ENCODE measurements at regions not wholly inside any gene's neighbourhood (a gene's known extent, or its start where the extent isn't known, plus 50 kb on each side); places are given as distances from the start of the nearest gene placed in this dataset.

GRCh38 chr7:132672200-132672990 is 96.1 kb upstream of the PLXNA4 start:
- no peak overlapping the region for H3K9ac ChIP-seq (ENCODE audit: low read depth in 1 of 2, low read length in 2 of 2)

GRCh38 chr7:132666774-132667172 is 90.5 kb upstream of the PLXNA4 start:
- Histone ChIP-seq H3K4me3 (ENCODE audit: low read depth in 1 of 3, low read length in 3 of 3) (no peak overlapping the region), H3K9ac (ENCODE audit: low read depth in 1 of 2, low read length in 2 of 2) (no peak overlapping the region), H3K4me1 (ENCODE audit: control insufficient read depth in 4 of 4, insufficient read depth in 4 of 4, low read length in 3 of 4) (peaks cover 0 to 3% (median 0%) of the 10 kb centered on the region in 4 donors), H3K9me3 (ENCODE audit: control insufficient read depth in 4 of 4, low read length in 3 of 4) (no peaks in the 10 kb centered on the region), H3K27ac (ENCODE audit: low read depth in 1 of 2, low read length in 2 of 2) (no peak overlapping the region), H3K27me3 (ENCODE audit: control insufficient read depth in 4 of 4, insufficient read depth in 4 of 4, low read length in 3 of 4) (no peaks in the 10 kb centered on the region), H3K36me3 (ENCODE audit: control insufficient read depth in 4 of 4, insufficient read depth in 3 of 4, low read depth in 1 of 4, low read length in 3 of 4) (no peaks in the 10 kb centered on the region)
- 86% methylated on average over 2 of the region's 2 CpGs for WGBS
- no peak for TF ChIP-seq NR2F2 (IDR thresholded peaks at IDR 0.05)
- no peak for TF ChIP-seq MAX (IDR thresholded peaks at IDR 0.05)
- TF ChIP-seq ATF3 (IDR thresholded peaks at IDR 0.05): no peak
- no peak for TF ChIP-seq JUND (IDR thresholded peaks at IDR 0.05)
- no peak for DNase-seq (ENCODE audit: low spot score)

More at GRCh38 chr7:132672200-132672990, 96.1 kb upstream of the PLXNA4 start:
- no peak overlapping the region for H3K4me3 ChIP-seq (ENCODE audit: low read depth in 1 of 3, low read length in 3 of 3)
- H3K9me3 ChIP-seq (ENCODE audit: control insufficient read depth in 4 of 4, low read length in 3 of 4): no peaks in the 10 kb centered on the region
- no peak overlapping the region for H3K27ac ChIP-seq (ENCODE audit: low read depth in 1 of 2, low read length in 2 of 2)
- WGBS: 83% methylated on average over 9 of the region's 9 CpGs
- H3K4me1 ChIP-seq (ENCODE audit: control insufficient read depth in 4 of 4, insufficient read depth in 4 of 4, low read length in 3 of 4): no peaks in the 10 kb centered on the region
- no peak for DNase-seq (ENCODE audit: low spot score)
- TF ChIP-seq MAX (IDR thresholded peaks at IDR 0.05) (no peak), RAD21 (IDR thresholded peaks at IDR 0.05) (no peak), RXRA (IDR thresholded peaks at IDR 0.05) (no peak), HNF4G (IDR thresholded peaks at IDR 0.05) (no peak), ATF3 (IDR thresholded peaks at IDR 0.05) (no peak), ZBTB33 (IDR thresholded peaks at IDR 0.05) (no peak)
- H3K27me3 ChIP-seq (ENCODE audit: control insufficient read depth in 4 of 4, insufficient read depth in 4 of 4, low read length in 3 of 4): no peaks in the 10 kb centered on the region
- H3K36me3 ChIP-seq (ENCODE audit: control insufficient read depth in 4 of 4, insufficient read depth in 3 of 4, low read depth in 1 of 4, low read length in 3 of 4): no peaks in the 10 kb centered on the region

GRCh38 chr7:132666071-132666773 is 90.0 kb upstream of the PLXNA4 start:
- 66% methylated on average over 3 of the region's 3 CpGs for WGBS
- no peaks in the 10 kb centered on the region for H3K27me3 ChIP-seq (ENCODE audit: control insufficient read depth in 4 of 4, insufficient read depth in 4 of 4, low read length in 3 of 4)
- H3K9ac ChIP-seq (ENCODE audit: low read depth in 1 of 2, low read length in 2 of 2): no peak overlapping the region
- TF ChIP-seq SP1 (IDR thresholded peaks at IDR 0.05) (no peak), ATF3 (IDR thresholded peaks at IDR 0.05) (no peak), GABPA (IDR thresholded peaks at IDR 0.05 in 1 of 2, conservative IDR thresholded peaks at IDR 0.05 in 1 of 2) (no peak), ZBTB33 (IDR thresholded peaks at IDR 0.05) (no peak), REST (IDR thresholded peaks at IDR 0.05) (no peak), FOXA2 (IDR thresholded peaks at IDR 0.05) (no peak), NR2F2 (IDR thresholded peaks at IDR 0.05) (no peak), MAX (IDR thresholded peaks at IDR 0.05) (no peak), FOXA1 (IDR thresholded peaks at IDR 0.05) (no peak), RAD21 (IDR thresholded peaks at IDR 0.05) (no peak)
- H3K4me3 ChIP-seq (ENCODE audit: low read depth in 1 of 3, low read length in 3 of 3): no peak overlapping the region
- H3K27ac ChIP-seq (ENCODE audit: low read depth in 1 of 2, low read length in 2 of 2): no peak overlapping the region
- H3K4me1 ChIP-seq (ENCODE audit: control insufficient read depth in 4 of 4, insufficient read depth in 4 of 4, low read length in 3 of 4): peaks cover 0 to 3% (median 0%) of the 10 kb centered on the region in 4 donors
- H3K9me3 ChIP-seq (ENCODE audit: control insufficient read depth in 4 of 4, low read length in 3 of 4): no peaks in the 10 kb centered on the region
- no peak for DNase-seq (ENCODE audit: low spot score)
- no peaks in the 10 kb centered on the region for H3K36me3 ChIP-seq (ENCODE audit: control insufficient read depth in 4 of 4, insufficient read depth in 3 of 4, low read depth in 1 of 4, low read length in 3 of 4)
